Endodermal cell (in vitro differentiated cells): ENCODE measurements at regions not wholly inside any gene's neighbourhood (a gene's known extent, or its start where the extent isn't known, plus 50 kb on each side); places are given as distances from the start of the nearest gene placed in this dataset.
A peak's percentile ranks its signal among the peaks of the same experiment; 100 is the strongest.
"Not testable (repeated sequence)": the region's sequence is repeated elsewhere in the genome, so short reads cannot be mapped to it uniquely, and the experiment has no call there.

ENCODE experiments used
- DNase-seq: peaks from one replicate; pipeline ENCODE4 v3.0.0-alpha.2; 2017
- H3K27ac ChIP-seq: 2 replicates; pipeline ENCODE4 v1.5.1; 2013; ENCODE audit warnings: mild to moderate bottlenecking, low read depth, low read length, moderate library complexity
- H3K27me3 ChIP-seq: 2 replicates; pipeline ENCODE4 v1.6.1; 2013; ENCODE audit warnings: mild to moderate bottlenecking, low read length, moderate library complexity; ENCODE audit not compliant: insufficient read depth, control insufficient read depth, poor library complexity, severe bottlenecking
- H3K36me3 ChIP-seq: 2 replicates; pipeline ENCODE4 v1.7.0; 2013; ENCODE audit warnings: mild to moderate bottlenecking, low read length, moderate library complexity; ENCODE audit not compliant: control insufficient read depth, insufficient read depth
- H3K4me1 ChIP-seq: one replicate; pipeline ENCODE4 v1.7.0; 2013; ENCODE audit warnings: low read length; ENCODE audit not compliant: control insufficient read depth, insufficient read depth
- H3K4me3 ChIP-seq: 2 replicates; pipeline ENCODE4 v1.5.1; 2013; ENCODE audit warnings: mild to moderate bottlenecking, low read length, moderate library complexity
- H3K9ac ChIP-seq: 2 replicates; pipeline ENCODE4 v1.6.1; 2013; ENCODE audit warnings: mild to moderate bottlenecking, low read length, moderate library complexity; ENCODE audit not compliant: poor library complexity, severe bottlenecking; ENCODE audit errors: extremely low read depth
- H3K9me3 ChIP-seq: 2 replicates; pipeline ENCODE4 v1.6.1; 2013; ENCODE audit warnings: mild to moderate bottlenecking, low read length, moderate library complexity; ENCODE audit not compliant: control insufficient read depth
- H3K27ac Mint-ChIP-seq: 2 replicates; pipeline ENCODE4 v1.8.0; 2020; ENCODE audit warnings: mixed read lengths
- H3K27me3 Mint-ChIP-seq: 2 replicates; pipeline ENCODE4 v1.8.0; 2021; ENCODE audit warnings: mild to moderate bottlenecking, mixed read lengths; ENCODE audit not compliant: insufficient read depth
- H3K36me3 Mint-ChIP-seq: 2 replicates; pipeline ENCODE4 v1.8.0; 2020; ENCODE audit warnings: low read depth, mixed read lengths
- H3K4me1 Mint-ChIP-seq: 2 replicates; pipeline ENCODE4 v1.8.0; 2020; ENCODE audit warnings: mixed read lengths
- H3K4me3 Mint-ChIP-seq: 2 replicates; pipeline ENCODE4 v1.8.0; 2020; ENCODE audit warnings: mild to moderate bottlenecking, moderate library complexity, mixed read lengths
- H3K9me3 Mint-ChIP-seq: 2 replicates; pipeline ENCODE4 v1.8.0; 2020; ENCODE audit warnings: mild to moderate bottlenecking, mixed read lengths
- CTCF ChIP-seq: fragments of 200-600 bp; sonication (generic); conservative IDR thresholded peaks from 2 replicates; pipeline ENCODE4 v1.5.0; 2021; ENCODE audit warnings: antibody characterized with exemption, mild to moderate bottlenecking
- WGBS, 2 experiments: methylation state at CpG; one replicate each; pipeline versions ENCODE4 v1.1.5 to v1.1.7; 2013; ENCODE audit warnings: missing lambda C conversion rate in 2 of 2, mixed read lengths in 1 of 2; ENCODE audit not compliant: insufficient coverage in 1 of 2, insufficient read length in 1 of 2; 5-methylcytosine and 5-hydroxymethylcytosine counted together

- H3K9me3 Mint-ChIP-seq, result peaks cover 5% of the 10 kb centered on the region
- Histone ChIP-seq H3K4me1 (no peaks in the 10 kb centered on the region), H3K27ac (no peak overlapping the region), H3K9me3 (no peaks in the 10 kb centered on the region), H3K4me3 (no peak overlapping the region), H3K9ac (no peak overlapping the region), H3K27me3 (no peaks in the 10 kb centered on the region), H3K36me3 (no peaks in the 10 kb centered on the region)
- no peak for DNase-seq
- no peaks in the 10 kb centered on the region for H3K27me3 Mint-ChIP-seq
- H3K36me3 Mint-ChIP-seq, result no peaks in the 10 kb centered on the region
- WGBS, 2 experiments, result 76 to 94% methylated on average over 3 of the region's 3 CpGs
- no peak for TF ChIP-seq CTCF
- H3K4me3 Mint-ChIP-seq, result no peak overlapping the region
- H3K4me1 Mint-ChIP-seq, result no peaks in the 10 kb centered on the region
- no peak overlapping the region for H3K27ac Mint-ChIP-seq
Measured at GRCh38 chr5:3446410-3446809, 149.2 kb upstream of the IRX1 start.

GRCh38 chr5:3445517-3445916 is 150.1 kb upstream of the IRX1 start:
- not testable (repeated sequence) for H3K27me3 Mint-ChIP-seq, H3K9me3 ChIP-seq, H3K9me3 Mint-ChIP-seq

GRCh38 chr5:3432135-3432534 is 163.5 kb upstream of the IRX1 start:
- Mint-ChIP-seq H3K27me3 (peaks cover 38% of the 10 kb centered on the region), H3K27ac (no peak overlapping the region)
- TF ChIP-seq CTCF, result no peak

More at GRCh38 chr5:3445517-3445916, 150.1 kb upstream of the IRX1 start:
- H3K27ac ChIP-seq, H3K4me3 ChIP-seq, H3K9ac ChIP-seq, H3K4me3 Mint-ChIP-seq, H3K4me1 ChIP-seq, H3K4me1 Mint-ChIP-seq, H3K27ac Mint-ChIP-seq, H3K36me3 ChIP-seq, DNase-seq, H3K27me3 ChIP-seq, H3K36me3 Mint-ChIP-seq: not testable (repeated sequence)

GRCh38 chr5:3430691-3431090 is 164.9 kb upstream of the IRX1 start:
- DNase-seq, result no peak
- H3K4me3 ChIP-seq, result no peak overlapping the region
- WGBS, 2 experiments, result 62 to 78% methylated on average over 3 to 5 of the region's 5 CpGs
- Mint-ChIP-seq H3K4me3 (no peak overlapping the region), H3K27me3 (peaks cover 38% of the 10 kb centered on the region), H3K4me1 (peaks cover 27% of the 10 kb centered on the region), H3K27ac (no peak overlapping the region), H3K36me3 (no peaks in the 10 kb centered on the region), H3K9me3 (no peaks in the 10 kb centered on the region)
- H3K9ac ChIP-seq, result no peak overlapping the region
- H3K27ac ChIP-seq, result no peak overlapping the region
- TF ChIP-seq CTCF, result peak; percentile 41
- peaks cover 7% of the 10 kb centered on the region for H3K27me3 ChIP-seq
- H3K4me1 ChIP-seq, result peaks cover 4% of the 10 kb centered on the region
- H3K36me3 ChIP-seq, result no peaks in the 10 kb centered on the region
- no peaks in the 10 kb centered on the region for H3K9me3 ChIP-seq

More at GRCh38 chr5:3432135-3432534, 163.5 kb upstream of the IRX1 start:
- no peaks in the 10 kb centered on the region for H3K36me3 Mint-ChIP-seq
- H3K27me3 ChIP-seq, result peaks cover 7% of the 10 kb centered on the region
- no peaks in the 10 kb centered on the region for H3K9me3 ChIP-seq
- peaks cover 14% of the 10 kb centered on the region for H3K4me1 Mint-ChIP-seq
- WGBS, 2 experiments, result 85 to 92% methylated on average over 4 of the region's 4 CpGs
- H3K4me1 ChIP-seq, result no peaks in the 10 kb centered on the region
- H3K36me3 ChIP-seq, result no peaks in the 10 kb centered on the region
- DNase-seq, result no peak
- no peak overlapping the region for H3K4me3 Mint-ChIP-seq
- no peak overlapping the region for H3K27ac ChIP-seq
- H3K9ac ChIP-seq, result no peak overlapping the region
- no peaks in the 10 kb centered on the region for H3K9me3 Mint-ChIP-seq
- no peak overlapping the region for H3K4me3 ChIP-seq
